Erythroblast (primary cell): ENCODE measurements at regions not wholly inside any gene's neighbourhood (a gene's known extent, or its start where the extent isn't known, plus 50 kb on each side); places are given as distances from the start of the nearest gene placed in this dataset.

ENCODE experiments used
- GATA1 ChIP-seq: IDR thresholded peaks from 2 replicates; pipeline ENCODE4 v1.6.1; 2011; ENCODE audit warnings: low read depth, mild to moderate bottlenecking, control low read depth, low read length, moderate library complexity
- POLR2A ChIP-seq: IDR thresholded peaks from 2 replicates; pipeline ENCODE4 v1.6.1; 2011; ENCODE audit warnings: mild to moderate bottlenecking, low read length

- TF ChIP-seq POLR2A (no peak), GATA1 (no peak)
These were observed 293.7 kb downstream of the NSUN3 start for GRCh38 chr3:94356581-94356980.
